ENCODE measurements at regions not wholly inside any gene's neighbourhood (a gene's known extent, or its start where the extent isn't known, plus 50 kb on each side); places are given as distances from the start of the nearest gene placed in this dataset.
"Not testable (repeated sequence)": the region's sequence is repeated elsewhere in the genome, so short reads cannot be mapped to it uniquely, and the experiment has no call there.

DNA sequence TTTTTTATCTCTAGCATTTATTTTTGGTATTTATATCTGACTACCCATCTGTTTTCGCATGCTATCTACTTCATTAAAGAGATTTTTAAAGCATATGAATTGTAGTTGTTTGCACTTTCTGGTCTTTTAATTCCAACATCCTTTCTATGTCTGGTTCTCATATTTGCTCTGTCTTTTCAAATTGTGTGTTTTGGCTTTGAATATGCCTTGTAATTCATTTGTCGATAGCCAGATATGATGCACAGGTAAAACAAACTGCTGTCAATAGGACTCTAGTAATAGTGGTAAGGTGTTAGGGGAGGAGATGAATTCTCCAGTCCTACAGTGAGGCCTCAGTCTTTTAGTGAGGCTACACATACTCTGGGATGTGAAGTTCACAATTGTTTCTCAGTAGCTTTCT is 530.8 kb upstream of the CCDC179 start:
- no peak for DNase-seq

GRCh38 chr11:23398052-23398451 is 537.8 kb upstream of the CCDC179 start:
- DNase-seq: no peak

DNA sequence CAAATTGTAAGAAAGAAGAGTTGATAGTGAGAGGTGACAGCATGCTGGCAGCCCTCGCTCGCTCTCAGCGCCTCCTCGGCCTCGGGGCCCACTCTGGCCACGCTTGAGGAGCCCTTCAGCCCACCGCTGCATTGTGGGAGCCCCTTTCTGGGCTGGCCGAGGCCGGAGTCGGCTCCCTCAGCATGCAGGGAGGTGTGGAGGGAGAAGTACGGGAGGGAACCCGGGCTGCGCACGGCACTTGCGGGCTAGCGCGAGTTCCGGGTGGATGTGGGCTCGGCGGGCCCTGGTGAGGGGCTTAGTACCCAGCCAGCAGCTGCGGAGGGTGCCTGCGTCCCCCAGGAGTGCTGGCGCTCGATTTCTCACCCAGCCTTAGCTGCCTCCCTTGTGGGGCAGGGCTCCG is 539.7 kb upstream of the CCDC179 start:
- DNase-seq: no peak

DNA sequence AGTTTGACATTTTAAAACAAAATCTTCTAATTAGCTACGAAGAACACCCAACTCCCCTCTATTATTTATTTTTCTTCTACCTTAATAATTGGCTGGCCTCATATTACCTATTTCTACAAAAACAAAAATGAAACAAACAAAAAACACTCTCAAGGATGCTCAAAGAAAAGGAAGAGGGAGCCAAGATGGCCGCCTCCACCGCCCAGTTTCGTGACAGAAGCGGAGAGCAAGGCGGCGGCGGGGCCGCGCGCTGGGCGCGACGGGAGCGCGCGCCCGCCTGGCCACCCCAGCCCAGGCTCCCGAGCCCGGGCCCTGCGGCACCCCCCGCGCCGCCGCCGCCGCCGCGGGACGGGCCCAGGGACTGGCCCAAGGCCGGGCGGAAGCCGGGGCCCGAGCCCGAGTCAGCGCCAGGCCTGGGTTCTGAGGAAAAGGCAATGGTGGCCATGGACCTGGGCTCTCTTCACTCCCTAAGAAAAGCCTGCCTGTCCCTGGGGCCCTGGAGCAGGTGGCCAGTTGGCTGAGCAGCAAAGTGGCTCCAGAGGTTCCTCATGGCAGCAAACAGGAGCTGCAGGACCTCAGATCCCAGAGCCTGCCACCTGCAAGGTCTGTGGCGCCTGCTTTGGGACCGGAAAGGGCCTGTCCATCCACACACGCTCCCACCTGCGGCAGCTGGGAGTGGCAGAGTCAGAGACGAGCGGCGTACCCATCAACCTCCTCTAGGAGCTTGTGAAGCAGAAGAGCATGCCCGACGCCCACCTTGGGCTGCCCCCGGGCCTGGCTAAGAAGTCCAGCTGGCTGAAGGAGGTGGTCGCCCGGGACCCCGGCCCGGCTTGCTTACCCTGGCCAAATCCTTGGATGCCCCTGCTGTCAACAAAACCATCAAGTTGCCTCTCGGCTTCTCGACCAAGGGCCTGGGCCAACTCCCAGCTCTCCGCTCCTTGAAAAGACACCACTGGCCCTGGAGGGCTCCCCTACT is 543.2 kb upstream of the CCDC179 start:
- no peak for DNase-seq

- no peak for DNase-seq
Measured at GRCh38 chr11:23404225-23405160, 544.2 kb upstream of the CCDC179 start.

DNA sequence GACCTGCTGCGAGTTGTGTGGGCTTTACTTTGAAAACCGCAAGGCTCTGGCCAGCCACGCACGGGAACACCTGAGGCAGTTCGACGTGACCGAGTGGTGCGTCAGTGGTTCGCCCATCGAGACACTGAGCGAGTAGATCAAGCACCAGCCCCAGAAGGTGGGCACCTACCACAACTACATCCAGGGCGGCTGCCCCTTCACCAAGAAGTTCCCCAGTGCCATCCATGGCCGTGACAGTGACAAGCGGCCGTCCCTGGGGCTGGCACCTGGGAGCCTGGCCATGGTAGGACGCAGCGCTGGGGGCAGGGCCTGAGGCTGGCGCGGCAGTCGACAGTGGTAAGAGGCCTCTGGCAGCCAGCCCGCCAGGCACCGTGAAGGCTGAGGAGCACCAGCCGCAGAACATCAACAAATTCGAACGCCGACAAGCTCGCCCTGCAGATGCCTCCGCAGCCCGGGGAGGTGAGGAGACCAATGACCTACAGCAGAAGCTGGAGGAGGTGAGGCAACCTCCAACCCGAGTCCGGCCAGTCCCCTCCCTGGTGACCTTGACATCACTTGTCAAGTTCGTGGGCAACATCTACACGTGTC is 545.2 kb upstream of the CCDC179 start:
- DNase-seq: no peak

GRCh38 chr11:23406131-23406819 is 546.0 kb upstream of the CCDC179 start:
- no peak for DNase-seq

DNA sequence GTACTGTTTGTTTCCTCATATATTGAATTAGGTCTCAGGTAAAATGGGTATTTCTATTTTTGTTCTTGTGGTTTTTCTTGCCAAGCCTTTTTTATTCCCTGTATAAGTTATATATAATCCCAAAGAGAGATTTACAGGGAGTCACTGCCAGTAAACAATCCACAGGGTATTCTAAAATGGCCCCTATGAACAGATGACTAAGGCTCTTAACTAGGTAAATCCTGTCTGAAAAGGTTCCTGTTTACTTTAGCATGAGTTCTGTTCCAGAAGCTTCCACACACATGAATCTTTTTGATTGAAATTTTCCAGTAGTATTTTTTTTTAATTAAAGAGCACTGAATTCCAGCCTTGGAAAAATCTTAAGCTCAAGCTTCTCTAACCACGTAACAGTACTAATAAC is 552.8 kb upstream of the CCDC179 start:
- no peak for DNase-seq

GRCh38 chr11:23423104-23423503 is 562.8 kb upstream of the CCDC179 start:
- DNase-seq: no peak

DNA sequence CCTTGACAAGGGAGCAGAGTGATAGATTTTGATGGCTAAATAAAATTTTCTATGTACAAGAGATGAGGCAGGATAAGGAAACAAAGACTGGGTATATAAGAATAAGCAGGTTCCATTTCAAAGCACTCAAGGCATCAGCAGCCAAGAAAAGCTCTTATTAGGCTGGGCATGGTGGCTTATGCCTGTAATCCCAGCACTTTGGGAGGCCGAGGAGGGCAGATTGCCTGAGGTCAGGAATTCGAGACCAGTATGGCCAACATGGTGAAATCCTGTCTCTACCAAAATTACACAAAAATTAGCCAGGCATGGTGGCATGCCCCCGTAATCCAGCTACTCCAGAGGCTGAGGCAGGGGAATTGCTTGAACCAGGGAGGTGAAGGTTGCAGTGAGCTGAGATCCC is 563.4 kb upstream of the CCDC179 start:
- DNase-seq: no peak

- no peak for DNase-seq
Measured at GRCh38 chr11:23425381-23425780, 565.1 kb upstream of the CCDC179 start.

DNA sequence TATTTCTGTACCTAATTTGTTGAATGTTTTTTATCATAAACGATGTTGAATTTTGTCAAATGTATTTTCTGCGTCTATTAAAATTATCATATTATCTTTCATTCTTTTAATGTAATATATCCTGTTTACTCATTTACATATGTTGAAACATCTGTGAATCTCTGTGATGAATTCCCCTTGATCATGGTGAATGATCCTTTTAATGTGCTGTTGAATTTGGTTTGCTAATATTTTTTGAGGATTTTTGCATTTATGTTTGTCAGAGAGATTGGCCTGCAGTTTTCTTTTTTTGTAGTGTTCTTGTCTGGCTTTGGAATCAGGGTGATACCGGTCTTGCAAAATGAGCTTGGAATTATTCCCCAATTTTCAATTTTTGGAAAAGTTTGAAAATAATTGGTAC is 569.3 kb upstream of the CCDC179 start:
- no peak for DNase-seq

DNA sequence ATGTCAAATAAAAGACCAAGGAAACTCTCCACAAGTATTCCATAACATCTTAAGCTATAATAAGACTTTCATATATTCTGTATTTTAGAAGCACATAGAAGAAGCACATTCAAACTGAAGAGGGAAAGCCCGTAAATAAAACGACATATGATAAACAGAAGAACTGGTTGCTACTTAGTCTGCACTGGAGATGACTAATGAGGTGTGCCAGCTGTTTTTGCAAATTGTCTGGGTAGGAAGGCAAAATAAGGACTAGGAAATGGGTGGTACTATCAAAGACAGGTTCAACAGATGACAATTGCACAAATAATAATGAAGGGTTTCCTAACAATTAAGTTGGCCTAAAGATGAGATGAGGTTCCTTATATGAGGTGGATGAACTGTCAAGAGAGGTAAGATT is 593.2 kb upstream of the CCDC179 start:
- no peak for DNase-seq

GRCh38 chr11:23455321-23455891 is 595.1 kb upstream of the CCDC179 start:
- DNase-seq: no peak

GRCh38 chr11:23457641-23458040 is 597.4 kb upstream of the CCDC179 start:
- no peak for DNase-seq

- no peak for DNase-seq
Measured at GRCh38 chr11:23471878-23472277, 611.6 kb upstream of the CCDC179 start.

GRCh38 chr11:23473782-23474181 is 613.5 kb upstream of the CCDC179 start:
- no peak for DNase-seq

DNA sequence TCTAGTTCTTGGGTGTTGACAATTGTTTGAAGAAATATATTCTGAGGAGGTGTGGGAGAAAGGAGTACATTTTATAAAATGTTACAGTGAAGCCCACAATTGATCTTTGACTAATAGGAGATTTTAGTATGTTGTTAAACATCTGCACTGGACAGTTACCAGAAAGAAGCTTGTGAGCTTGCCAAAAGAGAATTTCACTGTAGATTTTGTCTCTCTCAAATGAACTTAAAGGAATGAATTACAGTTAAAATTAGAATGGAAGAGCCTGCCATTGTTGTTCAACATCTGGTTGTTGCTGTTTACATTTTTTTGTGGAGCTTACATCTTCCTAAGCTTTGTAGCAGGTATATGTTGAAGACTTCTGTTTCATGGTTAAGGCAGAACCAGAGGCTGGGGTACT is 620.5 kb upstream of the CCDC179 start:
- no peak for DNase-seq

DNA sequence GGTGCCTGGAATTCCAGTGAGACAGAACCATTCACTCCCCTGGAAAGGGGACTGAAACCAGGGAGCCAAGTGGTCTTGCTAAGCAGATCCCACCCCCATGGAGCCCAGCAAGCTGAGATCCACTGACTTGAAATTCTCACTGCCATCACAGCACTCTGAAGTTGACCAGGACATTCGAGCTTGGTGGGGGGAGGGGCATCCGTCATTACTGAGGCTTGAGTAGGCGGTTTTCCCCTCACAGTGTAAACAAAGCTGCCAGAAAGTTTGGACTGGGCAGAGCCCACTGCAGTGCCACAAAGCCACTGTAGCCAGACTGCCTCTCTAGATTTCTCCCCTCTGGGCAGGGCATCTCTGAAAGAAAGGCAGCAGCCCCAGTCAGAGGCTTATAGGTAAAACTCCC is 623.9 kb upstream of the CCDC179 start:
- DNase-seq: not testable (repeated sequence)

GRCh38 chr11:23484618-23485017 is 624.3 kb upstream of the CCDC179 start:
- not testable (repeated sequence) for DNase-seq

- DNase-seq: no peak
Measured at GRCh38 chr11:23490557-23491235, 630.4 kb upstream of the CCDC179 start.

GRCh38 chr11:23494981-23495380 is 634.7 kb upstream of the CCDC179 start:
- no peak for DNase-seq
